ENCODE measurements at regions not wholly inside any gene's neighbourhood (a gene's known extent, or its start where the extent isn't known, plus 50 kb on each side); places are given as distances from the start of the nearest gene placed in this dataset.

DNA sequence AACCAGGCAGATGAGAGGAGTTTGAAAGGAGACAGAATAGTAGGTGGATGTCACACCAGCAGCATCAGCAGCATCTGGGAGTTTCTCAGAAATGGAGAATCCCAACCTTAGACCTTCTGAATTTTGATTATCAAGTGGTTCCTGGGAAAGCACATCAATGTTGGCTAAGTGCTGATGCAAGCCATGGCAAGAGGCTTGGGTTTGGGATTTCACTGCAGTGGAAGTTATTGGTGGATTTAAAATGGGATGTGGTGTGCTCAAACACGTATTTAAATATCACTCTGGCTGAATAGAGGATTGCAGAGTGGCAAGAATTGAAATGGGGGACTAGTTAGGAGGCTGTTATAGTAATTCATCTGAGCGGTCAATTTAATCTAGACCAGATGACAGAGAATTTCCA, 387.8 kb upstream of the WWC1 start:
- no peak overlapping the region for H3K4me3 ChIP-seq
- no peaks in the 10 kb centered on the region for H3K36me3 ChIP-seq
- no peaks in the 10 kb centered on the region for H3K9me3 ChIP-seq
- intact Hi-C loops (cut with DNase I; ENCODE audit: low total_unique reads), result no loop called here
- H3K27me3 ChIP-seq, result no peaks in the 10 kb centered on the region
- no peak for TF ChIP-seq POLR2A (IDR thresholded peaks at IDR 0.05)
- TF ChIP-seq EP300 (IDR thresholded peaks at IDR 0.05; ENCODE audit: low read depth), result no peak
- TF ChIP-seq POLR2AphosphoS5 (IDR thresholded peaks at IDR 0.05), result no peak
- TF ChIP-seq, protein P1, sequence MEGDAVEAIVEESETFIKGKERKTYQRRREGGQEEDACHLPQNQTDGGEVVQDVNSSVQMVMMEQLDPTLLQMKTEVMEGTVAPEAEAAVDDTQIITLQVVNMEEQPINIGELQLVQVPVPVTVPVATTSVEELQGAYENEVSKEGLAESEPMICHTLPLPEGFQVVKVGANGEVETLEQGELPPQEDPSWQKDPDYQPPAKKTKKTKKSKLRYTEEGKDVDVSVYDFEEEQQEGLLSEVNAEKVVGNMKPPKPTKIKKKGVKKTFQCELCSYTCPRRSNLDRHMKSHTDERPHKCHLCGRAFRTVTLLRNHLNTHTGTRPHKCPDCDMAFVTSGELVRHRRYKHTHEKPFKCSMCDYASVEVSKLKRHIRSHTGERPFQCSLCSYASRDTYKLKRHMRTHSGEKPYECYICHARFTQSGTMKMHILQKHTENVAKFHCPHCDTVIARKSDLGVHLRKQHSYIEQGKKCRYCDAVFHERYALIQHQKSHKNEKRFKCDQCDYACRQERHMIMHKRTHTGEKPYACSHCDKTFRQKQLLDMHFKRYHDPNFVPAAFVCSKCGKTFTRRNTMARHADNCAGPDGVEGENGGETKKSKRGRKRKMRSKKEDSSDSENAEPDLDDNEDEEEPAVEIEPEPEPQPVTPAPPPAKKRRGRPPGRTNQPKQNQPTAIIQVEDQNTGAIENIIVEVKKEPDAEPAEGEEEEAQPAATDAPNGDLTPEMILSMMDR (IDR thresholded peaks at IDR 0.05), result no peak
- no peak overlapping the region for H3K27ac ChIP-seq
- no peaks in the 10 kb centered on the region for H3K4me1 ChIP-seq
- WGBS, 2 donors (ENCODE audit: low coverage in 1 of 2), result 64 to 68% methylated on average over 2 of the region's 2 CpGs
- no peak for DNase-seq
- in situ Hi-C loops (cut with MboI; ENCODE audit: low pct_ligation_motif_present in 1 of 4, low pct_unique_long_range_greater_than_20kb in 1 of 4, low sequenced_read_pairs in 3 of 4), result no loop called here

DNA sequence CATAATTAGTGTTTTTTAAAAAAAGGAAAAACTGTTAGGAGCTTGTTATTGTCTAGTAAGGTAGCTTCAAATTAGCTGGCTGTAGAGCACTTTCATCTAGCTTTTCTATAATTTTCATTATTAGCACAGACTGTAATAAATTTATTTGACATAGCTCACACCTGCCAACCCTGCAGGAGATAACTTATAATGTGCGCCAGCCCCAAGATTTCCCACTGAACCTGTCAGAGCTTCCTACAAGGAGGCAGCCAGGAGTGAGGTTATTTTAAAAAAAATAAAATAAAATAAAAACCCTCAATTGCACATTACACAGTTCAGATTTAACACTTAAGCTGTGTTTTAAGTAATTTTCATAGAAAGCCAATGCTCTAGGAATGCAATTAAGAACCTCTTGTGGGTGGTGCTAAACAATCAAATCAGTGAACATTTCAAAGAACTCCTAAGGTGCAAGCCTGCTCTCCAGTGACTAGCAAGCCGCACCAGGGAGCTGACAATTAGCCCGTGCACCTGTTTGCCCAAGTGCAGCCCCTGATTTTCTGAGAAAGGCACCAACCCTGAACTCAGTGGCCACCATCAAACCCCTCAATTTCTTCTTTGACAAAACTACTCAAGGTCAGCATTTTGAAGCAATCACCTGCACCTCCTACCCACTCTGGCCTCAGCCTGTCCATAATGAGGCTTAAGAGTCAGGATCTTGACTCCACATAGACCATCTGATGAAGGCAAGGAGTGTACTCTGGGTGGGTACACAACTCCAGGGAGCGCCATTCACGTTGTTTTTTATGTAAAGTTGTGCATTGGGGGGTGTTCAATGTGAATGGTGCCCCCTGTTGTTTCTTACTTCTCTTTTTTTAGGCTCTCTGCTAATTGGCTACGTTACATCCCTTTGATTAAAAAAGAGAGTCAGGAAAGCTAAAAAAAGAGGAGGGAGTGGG, 385.3 kb upstream of the WWC1 start:
- Histone ChIP-seq H3K36me3 (no peaks in the 10 kb centered on the region), H3K27ac (no peak overlapping the region), H3K4me1 (no peaks in the 10 kb centered on the region), H3K4me3 (no peak overlapping the region), H3K27me3 (no peaks in the 10 kb centered on the region), H3K9me3 (no peaks in the 10 kb centered on the region)
- DNase-seq, result no peak
- intact Hi-C loops (cut with DNase I; ENCODE audit: low total_unique reads) (no loop called here), in situ Hi-C loops (cut with MboI; ENCODE audit: low pct_ligation_motif_present in 1 of 4, low pct_unique_long_range_greater_than_20kb in 1 of 4, low sequenced_read_pairs in 3 of 4) (no loop called here)
- TF ChIP-seq POLR2AphosphoS5 (IDR thresholded peaks at IDR 0.05) (no peak), EP300 (IDR thresholded peaks at IDR 0.05; ENCODE audit: low read depth) (no peak), POLR2A (IDR thresholded peaks at IDR 0.05) (no peak)
- TF ChIP-seq, protein P1 (IDR thresholded peaks at IDR 0.05), result no peak
- WGBS, 2 donors (ENCODE audit: low coverage in 1 of 2), result 57 to 89% methylated on average over 3 to 6 of the region's 6 CpGs

DNA sequence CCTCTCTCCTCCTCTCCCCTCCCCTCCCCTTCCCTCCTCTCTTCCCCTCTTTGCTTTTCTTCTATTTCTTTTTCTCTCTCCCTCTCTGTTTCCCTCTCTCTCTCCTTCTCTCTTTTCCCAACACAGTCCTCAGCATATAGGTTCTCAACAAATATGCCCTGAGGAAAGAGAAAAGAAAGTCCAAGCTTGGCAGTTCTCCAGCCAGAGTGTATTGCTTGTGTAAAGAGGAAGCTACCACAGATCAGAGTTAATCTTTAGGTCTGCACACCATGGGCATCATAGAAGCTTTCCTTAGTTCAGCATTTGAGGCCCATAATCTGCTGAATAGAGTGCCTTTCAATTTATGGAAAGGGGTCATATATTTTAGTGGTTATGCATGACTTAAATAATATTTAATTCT, 382.8 kb upstream of the WWC1 start:
- in situ Hi-C loops (cut with MboI; ENCODE audit: low pct_ligation_motif_present in 1 of 4, low pct_unique_long_range_greater_than_20kb in 1 of 4, low sequenced_read_pairs in 3 of 4), result no loop called here

DNA sequence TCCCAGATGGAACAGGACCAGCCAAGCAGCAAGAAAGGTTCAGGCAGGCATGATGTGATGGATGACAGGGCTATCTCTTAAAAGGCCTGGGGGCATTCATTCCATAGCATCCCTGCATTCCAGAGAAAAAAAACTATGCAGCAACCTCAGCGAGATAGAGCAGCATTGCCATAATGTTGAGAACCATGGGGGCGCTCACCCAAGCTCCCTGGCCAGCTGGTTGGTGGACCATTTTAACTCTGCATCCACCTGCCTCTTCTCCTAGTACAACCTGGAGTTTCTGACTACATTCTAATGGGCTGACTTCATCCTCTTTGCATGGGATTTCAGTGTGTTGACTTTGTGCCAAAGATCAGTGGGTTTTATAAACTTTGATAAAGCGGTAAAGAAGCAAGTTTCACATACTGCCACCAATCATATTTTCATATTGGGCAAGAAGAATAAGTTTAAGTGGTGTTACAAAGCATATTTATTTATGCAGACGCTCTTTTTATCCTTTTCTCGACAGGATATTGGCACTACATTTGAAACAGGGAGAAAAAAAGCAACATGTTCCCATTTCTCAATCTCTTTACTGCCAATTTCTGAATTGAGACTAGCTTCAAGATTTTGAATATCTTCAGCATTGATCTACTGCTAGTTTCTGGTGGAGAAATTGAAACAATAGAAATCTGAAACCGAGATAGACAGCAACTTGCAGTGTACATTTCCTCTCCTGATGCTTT, 378.3 kb upstream of the WWC1 start:
- H3K9me3 ChIP-seq, result no peaks in the 10 kb centered on the region
- WGBS, 2 donors (ENCODE audit: low coverage in 1 of 2), result 66 to 71% methylated on average over 5 to 6 of the region's 6 CpGs
- DNase-seq, result no peak
- H3K27me3 ChIP-seq, result no peaks in the 10 kb centered on the region
- TF ChIP-seq EP300 (IDR thresholded peaks at IDR 0.05; ENCODE audit: low read depth) (no peak), POLR2AphosphoS5 (IDR thresholded peaks at IDR 0.05) (no peak), POLR2A (IDR thresholded peaks at IDR 0.05) (no peak)
- TF ChIP-seq, protein P1 (IDR thresholded peaks at IDR 0.05), result no peak
- no peaks in the 10 kb centered on the region for H3K36me3 ChIP-seq
- H3K4me3 ChIP-seq, result no peak overlapping the region
- intact Hi-C loops (cut with DNase I; ENCODE audit: low total_unique reads) (no loop called here), in situ Hi-C loops (cut with MboI; ENCODE audit: low pct_ligation_motif_present in 1 of 4, low pct_unique_long_range_greater_than_20kb in 1 of 4, low sequenced_read_pairs in 3 of 4) (no loop called here)
- no peaks in the 10 kb centered on the region for H3K4me1 ChIP-seq
- H3K27ac ChIP-seq, result no peak overlapping the region

More for the DNA sequence above, 382.8 kb upstream of the WWC1 start:
- H3K4me3 ChIP-seq, result no peak overlapping the region
- H3K36me3 ChIP-seq, result no peaks in the 10 kb centered on the region
- no peak overlapping the region for H3K27ac ChIP-seq
- TF ChIP-seq POLR2A (IDR thresholded peaks at IDR 0.05) (no peak), POLR2AphosphoS5 (IDR thresholded peaks at IDR 0.05) (no peak), EP300 (IDR thresholded peaks at IDR 0.05; ENCODE audit: low read depth) (no peak)
- TF ChIP-seq, protein P1 (IDR thresholded peaks at IDR 0.05), result no peak
- H3K9me3 ChIP-seq, result no peaks in the 10 kb centered on the region
- no peak for DNase-seq
- no peaks in the 10 kb centered on the region for H3K4me1 ChIP-seq
- intact Hi-C loops (cut with DNase I; ENCODE audit: low total_unique reads), result no loop called here
- no peaks in the 10 kb centered on the region for H3K27me3 ChIP-seq

Measured in transverse colon (tissue), 4 donors.